HEK293 (cell line): ENCODE measurements at regions not wholly inside any gene's neighbourhood (a gene's known extent, or its start where the extent isn't known, plus 50 kb on each side); places are given as distances from the start of the nearest gene placed in this dataset.

Experiments used
- CTCF ChIA-PET: fragments of 350-600 bp; formaldehyde crosslinking; extraction: SDS; loops from one replicate; lab custom pipeline; 2021; ENCODE audit warnings: antibody characterized with exemption; lab: Yijun Ruan, JAX
- POLR2A ChIA-PET: fragments of 300-600 bp; formaldehyde crosslinking; extraction: SDS; loops from one replicate; lab custom pipeline; 2020; ENCODE audit warnings: antibody characterized with exemption, inconsistent platforms; lab: Yijun Ruan, JAX
- H3K27ac ChIP-seq: fragments of 200-500 bp; sonication (Bioruptor generic); 2 replicates; pipeline ENCODE4 v1.5.1; 2014; ENCODE audit warnings: low read depth, low read length, control low read depth, inconsistent platforms; ENCODE audit errors: extremely low read depth
- H3K36me3 ChIP-seq, 2 experiments: fragments of 200-500 bp in 1 of 2; sonication (Bioruptor generic) in 1 of 2; 1 replicate in 1 of 2; 2 replicates in 1 of 2; pipeline ENCODE4 v1.5.1; 2014 to 2017; ENCODE audit warnings: inconsistent platforms in 2 of 2, low read length in 2 of 2; ENCODE audit not compliant: control insufficient read depth in 2 of 2, insufficient read depth in 1 of 2
- H3K4me1 ChIP-seq: fragments of 200-500 bp; sonication (Bioruptor generic); 2 replicates; pipeline ENCODE4 v1.5.1; 2014; ENCODE audit warnings: mild to moderate bottlenecking, low read length, inconsistent platforms; ENCODE audit not compliant: control insufficient read depth, insufficient read depth
- H3K4me3 ChIP-seq: 2 replicates; pipeline ENCODE4 v1.5.1; 2011; ENCODE audit warnings: low read depth, mild to moderate bottlenecking, control low read depth, low read length, moderate library complexity
- H3K9me3 ChIP-seq: fragments of 200-500 bp; sonication (Bioruptor generic); 2 replicates; pipeline ENCODE4 v1.5.1; 2014; ENCODE audit warnings: low read depth, low read length, inconsistent platforms; ENCODE audit not compliant: control insufficient read depth, insufficient read depth
- EGR2 ChIP-seq: fragments of 450-650 bp; formaldehyde crosslinking; IDR thresholded peaks from 2 replicates; pipeline ENCODE4 v1.5.1; 2016; ENCODE audit warnings: low read depth, missing biosample characterization, missing genetic modification characterization
- ZBTB6 ChIP-seq: fragments of 450-650 bp; formaldehyde crosslinking; IDR thresholded peaks from 2 replicates; pipeline ENCODE4 v1.5.1; 2017; ENCODE audit warnings: missing biosample characterization, missing genetic modification characterization
- ZFHX2 ChIP-seq: fragments of 450-650 bp; formaldehyde crosslinking; conservative IDR thresholded peaks from 2 replicates; pipeline ENCODE4 v1.5.1; 2016; ENCODE audit warnings: missing biosample characterization, missing genetic modification characterization
- ZNF366 ChIP-seq: fragments of 450-650 bp; formaldehyde crosslinking; conservative IDR thresholded peaks from 2 replicates; pipeline ENCODE4 v1.5.1; 2016; ENCODE audit warnings: missing biosample characterization, missing genetic modification characterization
- ZNF398 ChIP-seq: fragments of 450-650 bp; formaldehyde crosslinking; IDR thresholded peaks from 2 replicates; pipeline ENCODE4 v1.5.1; 2017; ENCODE audit warnings: missing biosample characterization, missing genetic modification characterization
- ZNF423 ChIP-seq: fragments of 450-650 bp; formaldehyde crosslinking; IDR thresholded peaks from 2 replicates; pipeline ENCODE4 v1.5.1; 2016; ENCODE audit warnings: missing biosample characterization, missing genetic modification characterization
- ZNF48 ChIP-seq: fragments of 450-650 bp; formaldehyde crosslinking; IDR thresholded peaks from 2 replicates; pipeline ENCODE4 v1.5.1; 2016; ENCODE audit warnings: missing biosample characterization, missing genetic modification characterization
- ZNF560 ChIP-seq: fragments of 450-650 bp; formaldehyde crosslinking; IDR thresholded peaks from 2 replicates; pipeline ENCODE4 v1.5.1; 2017; ENCODE audit warnings: missing biosample characterization, missing genetic modification characterization, borderline replicate concordance
- ZNF629 ChIP-seq: fragments of 450-650 bp; formaldehyde crosslinking; IDR thresholded peaks from 2 replicates; pipeline ENCODE4 v1.5.1; 2017; ENCODE audit warnings: missing biosample characterization, missing genetic modification characterization
- TF ChIP-seq, protein P1 (sequence below): fragments of 450-650 bp; formaldehyde crosslinking; IDR thresholded peaks from 2 replicates; pipeline ENCODE4 v1.5.1; 2016; ENCODE audit warnings: missing biosample characterization, missing genetic modification characterization
- TF ChIP-seq, protein P2 (sequence below): fragments of 450-650 bp; formaldehyde crosslinking; IDR thresholded peaks from 2 replicates; pipeline ENCODE4 v1.5.1; 2016; ENCODE audit warnings: missing biosample characterization, missing genetic modification characterization
- TF ChIP-seq, protein P3 (sequence below): fragments of 450-650 bp; formaldehyde crosslinking; IDR thresholded peaks from 2 replicates; pipeline ENCODE4 v1.5.1; 2016; ENCODE audit warnings: missing biosample characterization, missing genetic modification characterization

DNA sequence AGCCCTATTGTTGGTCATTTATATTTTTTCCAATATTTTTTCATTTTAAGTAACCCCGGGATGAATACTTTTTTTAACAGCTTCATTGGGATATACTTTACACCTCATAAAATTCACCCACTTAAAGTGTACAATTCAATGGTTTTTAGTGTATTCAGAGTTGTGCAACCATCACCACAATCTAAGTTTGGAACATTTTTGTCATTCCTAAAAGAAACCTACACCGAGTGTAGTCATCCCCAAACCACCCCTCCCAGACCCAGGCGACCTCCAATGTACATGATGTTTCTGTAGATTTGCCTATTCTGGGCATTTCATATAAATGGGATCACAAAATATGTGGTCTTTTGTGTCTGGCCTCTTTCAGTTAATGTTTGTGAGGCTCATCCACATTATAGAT is 118.3 kb upstream of the FRMD4B start (continued):
- TF ChIP-seq ZNF398 (tag by site-specific recombination), result no peak
- TF ChIP-seq, protein P1, sequence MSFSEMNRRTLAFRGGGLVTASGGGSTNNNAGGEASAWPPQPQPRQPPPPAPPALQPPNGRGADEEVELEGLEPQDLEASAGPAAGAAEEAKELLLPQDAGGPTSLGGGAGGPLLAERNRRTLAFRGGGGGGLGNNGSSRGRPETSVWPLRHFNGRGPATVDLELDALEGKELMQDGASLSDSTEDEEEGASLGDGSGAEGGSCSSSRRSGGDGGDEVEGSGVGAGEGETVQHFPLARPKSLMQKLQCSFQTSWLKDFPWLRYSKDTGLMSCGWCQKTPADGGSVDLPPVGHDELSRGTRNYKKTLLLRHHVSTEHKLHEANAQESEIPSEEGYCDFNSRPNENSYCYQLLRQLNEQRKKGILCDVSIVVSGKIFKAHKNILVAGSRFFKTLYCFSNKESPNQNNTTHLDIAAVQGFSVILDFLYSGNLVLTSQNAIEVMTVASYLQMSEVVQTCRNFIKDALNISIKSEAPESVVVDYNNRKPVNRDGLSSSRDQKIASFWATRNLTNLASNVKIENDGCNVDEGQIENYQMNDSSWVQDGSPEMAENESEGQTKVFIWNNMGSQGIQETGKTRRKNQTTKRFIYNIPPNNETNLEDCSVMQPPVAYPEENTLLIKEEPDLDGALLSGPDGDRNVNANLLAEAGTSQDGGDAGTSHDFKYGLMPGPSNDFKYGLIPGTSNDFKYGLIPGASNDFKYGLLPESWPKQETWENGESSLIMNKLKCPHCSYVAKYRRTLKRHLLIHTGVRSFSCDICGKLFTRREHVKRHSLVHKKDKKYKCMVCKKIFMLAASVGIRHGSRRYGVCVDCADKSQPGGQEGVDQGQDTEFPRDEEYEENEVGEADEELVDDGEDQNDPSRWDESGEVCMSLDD, result no peak
- TF ChIP-seq, protein P2, sequence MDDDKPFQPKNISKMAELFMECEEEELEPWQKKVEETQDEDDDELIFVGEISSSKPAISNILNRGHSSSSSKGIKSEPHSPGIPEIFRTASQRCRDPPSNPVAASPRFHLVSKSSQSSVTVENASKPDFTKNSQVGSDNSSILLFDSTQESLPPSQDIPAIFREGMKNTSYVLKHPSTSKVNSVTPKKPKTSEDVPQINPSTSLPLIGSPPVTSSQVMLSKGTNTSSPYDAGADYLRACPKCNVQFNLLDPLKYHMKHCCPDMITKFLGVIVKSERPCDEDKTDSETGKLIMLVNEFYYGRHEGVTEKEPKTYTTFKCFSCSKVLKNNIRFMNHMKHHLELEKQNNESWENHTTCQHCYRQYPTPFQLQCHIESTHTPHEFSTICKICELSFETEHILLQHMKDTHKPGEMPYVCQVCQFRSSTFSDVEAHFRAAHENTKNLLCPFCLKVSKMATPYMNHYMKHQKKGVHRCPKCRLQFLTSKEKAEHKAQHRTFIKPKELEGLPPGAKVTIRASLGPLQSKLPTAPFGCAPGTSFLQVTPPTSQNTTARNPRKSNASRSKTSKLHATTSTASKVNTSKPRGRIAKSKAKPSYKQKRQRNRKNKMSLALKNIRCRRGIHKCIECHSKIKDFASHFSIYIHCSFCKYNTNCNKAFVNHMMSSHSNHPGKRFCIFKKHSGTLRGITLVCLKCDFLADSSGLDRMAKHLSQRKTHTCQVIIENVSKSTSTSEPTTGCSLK, result no peak
- TF ChIP-seq ZBTB6 (tag by site-specific recombination), result no peak
- TF ChIP-seq ZNF423, result no peak
- no peak for TF ChIP-seq ZNF48
- no peak for TF ChIP-seq ZNF560 (tag by site-specific recombination)
- TF ChIP-seq ZNF629 (tag by site-specific recombination), result no peak
- no peak for TF ChIP-seq ZNF366

DNA sequence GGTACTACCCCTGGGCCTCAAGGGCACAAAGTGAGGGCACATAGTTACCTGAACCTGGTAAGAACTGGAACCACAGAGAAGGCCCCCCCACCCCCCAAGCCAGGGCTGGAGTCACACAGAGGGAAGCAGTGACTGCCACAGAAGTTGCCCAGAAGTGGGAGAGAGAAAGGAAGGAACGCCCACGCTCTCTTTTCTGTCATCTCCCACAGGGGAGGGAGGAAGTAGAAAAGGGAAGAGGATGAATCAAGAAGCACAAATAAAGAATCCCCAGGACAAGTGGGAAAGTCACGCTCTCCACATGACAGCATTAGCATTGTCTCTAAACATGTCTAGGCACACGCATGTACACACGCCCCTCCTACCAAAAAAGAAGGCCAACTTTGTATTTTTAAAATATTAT is 114.7 kb upstream of the FRMD4B start:
- Histone ChIP-seq H3K9me3 (no peaks in the 10 kb centered on the region), H3K4me1 (no peaks in the 10 kb centered on the region), H3K36me3 (no peaks in the 10 kb centered on the region), H3K27ac (no peak overlapping the region), H3K4me3 (no peak overlapping the region)
- ChIA-PET CTCF (interaction anchor here (0.8 kb wide), 1 partner anchor 171 kb away, joined by 3 read pairs; no protein-coding TSS in a partner anchor), POLR2A (no interaction called here)
- 0 out of 2 replicates have a peak, but pooled peaks have one; percentile 9 for TF ChIP-seq EGR2 (tag by site-specific recombination)
- TF ChIP-seq, protein P3, sequence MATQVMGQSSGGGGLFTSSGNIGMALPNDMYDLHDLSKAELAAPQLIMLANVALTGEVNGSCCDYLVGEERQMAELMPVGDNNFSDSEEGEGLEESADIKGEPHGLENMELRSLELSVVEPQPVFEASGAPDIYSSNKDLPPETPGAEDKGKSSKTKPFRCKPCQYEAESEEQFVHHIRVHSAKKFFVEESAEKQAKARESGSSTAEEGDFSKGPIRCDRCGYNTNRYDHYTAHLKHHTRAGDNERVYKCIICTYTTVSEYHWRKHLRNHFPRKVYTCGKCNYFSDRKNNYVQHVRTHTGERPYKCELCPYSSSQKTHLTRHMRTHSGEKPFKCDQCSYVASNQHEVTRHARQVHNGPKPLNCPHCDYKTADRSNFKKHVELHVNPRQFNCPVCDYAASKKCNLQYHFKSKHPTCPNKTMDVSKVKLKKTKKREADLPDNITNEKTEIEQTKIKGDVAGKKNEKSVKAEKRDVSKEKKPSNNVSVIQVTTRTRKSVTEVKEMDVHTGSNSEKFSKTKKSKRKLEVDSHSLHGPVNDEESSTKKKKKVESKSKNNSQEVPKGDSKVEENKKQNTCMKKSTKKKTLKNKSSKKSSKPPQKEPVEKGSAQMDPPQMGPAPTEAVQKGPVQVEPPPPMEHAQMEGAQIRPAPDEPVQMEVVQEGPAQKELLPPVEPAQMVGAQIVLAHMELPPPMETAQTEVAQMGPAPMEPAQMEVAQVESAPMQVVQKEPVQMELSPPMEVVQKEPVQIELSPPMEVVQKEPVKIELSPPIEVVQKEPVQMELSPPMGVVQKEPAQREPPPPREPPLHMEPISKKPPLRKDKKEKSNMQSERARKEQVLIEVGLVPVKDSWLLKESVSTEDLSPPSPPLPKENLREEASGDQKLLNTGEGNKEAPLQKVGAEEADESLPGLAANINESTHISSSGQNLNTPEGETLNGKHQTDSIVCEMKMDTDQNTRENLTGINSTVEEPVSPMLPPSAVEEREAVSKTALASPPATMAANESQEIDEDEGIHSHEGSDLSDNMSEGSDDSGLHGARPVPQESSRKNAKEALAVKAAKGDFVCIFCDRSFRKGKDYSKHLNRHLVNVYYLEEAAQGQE, result no peak
- TF ChIP-seq ZFHX2 (tag by site-specific recombination), result peak; percentile 36; the same call in 1 of the 2 replicates
